Coronary artery (tissue), 2 donors: ENCODE measurements at regions not wholly inside any gene's neighbourhood (a gene's known extent, or its start where the extent isn't known, plus 50 kb on each side); places are given as distances from the start of the nearest gene placed in this dataset.

Experiments used
- DNase-seq: peaks from one replicate; pipeline ENCODE4 v3.0.0-alpha.2; 2017; ENCODE audit warnings: low spot score
- H3K27ac ChIP-seq, 2 donors: fragments of 200-600 bp; sonication (generic); one replicate each; pipeline ENCODE4 v1.5.1; 2016 to 2019
- H3K4me3 ChIP-seq: fragments of 200-600 bp; sonication (generic); 2 replicates; pipeline ENCODE4 v1.5.1; 2016; ENCODE audit warnings: mild to moderate bottlenecking, moderate library complexity
- TF ChIP-seq, protein P1 (sequence below): fragments of 200-600 bp; sonication (generic); IDR thresholded peaks from one replicate; pipeline ENCODE4 v1.5.1; 2019; ENCODE audit warnings: antibody characterized with exemption

GRCh38 chr3:13266005-13266404 lies 154.1 kb downstream of the NUP210 start:
- no peak overlapping the region for H3K4me3 ChIP-seq
- no peak overlapping the region for H3K27ac ChIP-seq
- no peak for DNase-seq
- TF ChIP-seq, protein P1, sequence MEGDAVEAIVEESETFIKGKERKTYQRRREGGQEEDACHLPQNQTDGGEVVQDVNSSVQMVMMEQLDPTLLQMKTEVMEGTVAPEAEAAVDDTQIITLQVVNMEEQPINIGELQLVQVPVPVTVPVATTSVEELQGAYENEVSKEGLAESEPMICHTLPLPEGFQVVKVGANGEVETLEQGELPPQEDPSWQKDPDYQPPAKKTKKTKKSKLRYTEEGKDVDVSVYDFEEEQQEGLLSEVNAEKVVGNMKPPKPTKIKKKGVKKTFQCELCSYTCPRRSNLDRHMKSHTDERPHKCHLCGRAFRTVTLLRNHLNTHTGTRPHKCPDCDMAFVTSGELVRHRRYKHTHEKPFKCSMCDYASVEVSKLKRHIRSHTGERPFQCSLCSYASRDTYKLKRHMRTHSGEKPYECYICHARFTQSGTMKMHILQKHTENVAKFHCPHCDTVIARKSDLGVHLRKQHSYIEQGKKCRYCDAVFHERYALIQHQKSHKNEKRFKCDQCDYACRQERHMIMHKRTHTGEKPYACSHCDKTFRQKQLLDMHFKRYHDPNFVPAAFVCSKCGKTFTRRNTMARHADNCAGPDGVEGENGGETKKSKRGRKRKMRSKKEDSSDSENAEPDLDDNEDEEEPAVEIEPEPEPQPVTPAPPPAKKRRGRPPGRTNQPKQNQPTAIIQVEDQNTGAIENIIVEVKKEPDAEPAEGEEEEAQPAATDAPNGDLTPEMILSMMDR = no peak

DNA sequence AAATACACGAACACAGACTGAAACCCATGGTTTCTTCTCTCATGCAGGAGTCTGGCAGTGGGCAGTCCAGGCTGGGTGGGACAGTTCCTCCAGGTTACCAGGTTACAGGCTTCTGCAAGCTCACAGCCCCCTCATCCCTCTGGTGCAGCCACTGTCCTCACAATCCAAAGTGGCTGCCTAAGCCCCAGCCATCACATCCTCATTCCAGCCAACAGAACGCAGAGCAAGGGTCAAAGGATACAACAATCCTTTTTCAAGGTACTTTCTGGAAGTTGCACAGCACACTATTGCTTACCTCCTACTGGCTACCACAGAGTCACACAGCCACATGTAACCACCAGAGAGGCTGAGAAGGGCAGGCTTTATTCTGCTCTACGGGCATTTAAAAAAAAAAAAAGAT lies 154.6 kb downstream of the NUP210 start:
- H3K27ac ChIP-seq = no peak overlapping the region
- DNase-seq = no peak
- TF ChIP-seq, protein P1 = no peak
- no peak overlapping the region for H3K4me3 ChIP-seq

DNA sequence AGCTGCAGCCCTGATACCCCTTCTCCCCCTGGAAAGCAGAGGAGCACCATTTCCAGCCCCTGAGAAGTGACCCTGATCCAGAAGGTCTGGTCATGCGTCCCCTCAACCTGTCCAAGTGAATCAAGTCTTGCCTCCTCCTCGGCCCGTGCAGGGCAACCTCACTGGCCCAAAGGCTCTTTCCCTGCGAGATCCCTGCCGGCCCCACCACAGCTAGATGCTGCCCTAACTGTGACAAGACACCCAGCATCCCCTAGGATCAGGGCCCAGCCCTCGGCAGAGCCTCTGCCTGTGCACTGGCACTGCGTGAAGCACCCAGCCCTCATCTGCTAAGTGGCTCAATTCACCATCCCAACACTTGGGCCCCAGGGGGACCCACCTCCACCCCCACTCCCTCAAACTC lies 155.1 kb downstream of the NUP210 start:
- no peak overlapping the region for H3K4me3 ChIP-seq
- no peak overlapping the region for H3K27ac ChIP-seq
- TF ChIP-seq, protein P1 = no peak
- DNase-seq = no peak

GRCh38 chr3:13264468-13264795 lies 155.7 kb downstream of the NUP210 start:
- H3K27ac ChIP-seq = peak overlapping the region in 1 of 2 donors; percentile 11
- TF ChIP-seq, protein P1 = no peak
- H3K4me3 ChIP-seq = no peak overlapping the region
- no peak for DNase-seq

DNA sequence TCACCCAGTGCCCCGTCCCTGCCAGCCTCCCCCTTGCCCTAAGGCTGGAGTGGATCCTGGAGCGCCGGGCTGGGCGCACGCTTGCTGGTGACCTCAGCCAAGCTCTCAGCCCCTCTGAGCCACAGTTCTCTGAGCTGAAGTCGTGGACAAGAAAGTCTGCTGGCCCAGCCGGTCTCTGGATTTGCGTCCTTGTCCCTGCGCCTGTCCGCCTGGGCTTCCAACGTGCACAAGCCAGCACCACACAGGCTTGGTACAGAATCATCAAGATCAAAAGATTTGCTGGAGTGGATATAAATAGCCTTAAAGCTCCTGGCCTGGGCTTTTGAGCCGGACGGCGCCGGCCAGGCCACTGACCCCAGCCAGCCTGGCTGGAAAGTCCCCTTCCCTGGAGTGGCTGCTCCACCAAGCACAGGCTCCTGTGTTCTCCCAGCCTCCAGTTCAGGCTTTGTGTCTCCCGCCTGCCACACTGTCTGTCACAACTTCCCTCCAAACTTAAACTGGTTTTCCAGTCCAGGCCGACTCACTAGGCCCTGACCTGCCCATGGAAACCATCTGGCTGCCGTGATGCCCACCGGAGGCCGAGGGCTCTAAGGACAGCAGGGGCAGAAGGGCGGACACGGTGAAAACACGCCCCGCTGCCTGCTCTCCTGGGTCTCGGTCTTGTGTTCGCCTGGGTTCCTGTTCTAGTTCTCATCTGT lies 156.2 kb downstream of the NUP210 start:
- peak overlapping the region in 1 of 2 donors; percentile 11 for H3K27ac ChIP-seq
- TF ChIP-seq, protein P1 = no peak
- H3K4me3 ChIP-seq = no peak overlapping the region
- no peak for DNase-seq

DNA sequence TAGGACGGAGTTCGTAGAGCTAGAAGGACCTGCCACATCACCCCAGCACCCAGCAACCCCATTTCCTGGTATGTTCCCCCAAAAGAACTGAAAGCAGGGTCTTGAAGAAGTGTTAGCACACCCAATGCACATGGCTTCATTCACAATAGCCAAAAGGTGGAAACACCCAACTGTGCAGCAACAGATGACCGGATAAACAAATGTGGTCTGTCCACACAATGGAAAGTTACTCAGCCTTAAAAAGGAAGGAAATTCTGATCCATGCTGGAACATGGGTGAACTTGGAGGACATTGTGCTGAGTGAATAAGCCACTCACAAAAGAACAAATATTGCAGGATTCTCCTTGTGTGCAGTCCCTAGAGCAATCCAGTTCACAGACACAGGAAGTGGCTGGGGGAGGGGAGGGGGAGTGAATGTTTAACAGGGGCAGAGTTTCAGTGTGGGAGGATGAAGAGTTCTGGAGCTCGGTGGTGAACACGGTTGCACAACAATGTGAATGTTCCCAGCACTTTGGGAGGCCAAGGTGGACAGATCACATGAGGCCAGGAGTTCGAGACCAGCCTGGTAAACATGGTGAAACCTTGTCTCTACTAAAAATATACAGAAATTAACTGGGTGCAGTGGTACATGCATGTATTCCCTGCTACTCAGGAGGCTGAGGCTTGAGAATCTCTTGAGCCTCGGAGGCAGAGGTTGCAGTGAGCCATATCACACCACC lies 157.5 kb downstream of the NUP210 start:
- TF ChIP-seq, protein P1 = no peak
- Histone ChIP-seq H3K4me3 (no peak overlapping the region), H3K27ac (no peak overlapping the region)
- no peak for DNase-seq

DNA sequence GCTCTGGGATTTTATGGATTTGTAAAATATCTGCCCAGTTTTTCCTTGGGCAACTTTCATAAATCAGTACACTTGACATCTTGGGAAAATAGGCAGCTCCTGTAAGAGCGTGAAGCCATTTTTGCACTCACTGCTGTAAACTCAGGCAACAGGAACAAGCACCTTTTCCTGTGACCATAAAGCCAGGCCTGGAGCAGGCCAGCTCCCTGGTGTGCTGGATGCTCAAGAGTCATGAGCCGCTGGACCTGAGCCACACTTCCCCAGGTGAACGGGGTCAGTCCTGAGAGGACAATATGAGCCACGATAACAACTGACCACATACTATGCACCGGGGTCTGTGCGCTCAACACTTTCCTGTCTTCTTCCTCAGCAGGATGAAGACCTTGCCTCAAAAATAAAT lies 158.2 kb downstream of the NUP210 start:
- Histone ChIP-seq H3K4me3 (no peak overlapping the region), H3K27ac (no peak overlapping the region)
- TF ChIP-seq, protein P1 = no peak
- DNase-seq = no peak
